Skin of body (tissue), 1 donor: ENCODE measurements at regions not wholly inside any gene's neighbourhood (a gene's known extent, or its start where the extent isn't known, plus 50 kb on each side); places are given as distances from the start of the nearest gene placed in this dataset.
"Not testable (repeated sequence)": the region's sequence is repeated elsewhere in the genome, so short reads cannot be mapped to it uniquely, and the experiment has no call there.

Source experiments
- DNase-seq: peaks from one replicate; lab custom pipeline; 2025; lab: John Stamatoyannopoulos, UW

DNA sequence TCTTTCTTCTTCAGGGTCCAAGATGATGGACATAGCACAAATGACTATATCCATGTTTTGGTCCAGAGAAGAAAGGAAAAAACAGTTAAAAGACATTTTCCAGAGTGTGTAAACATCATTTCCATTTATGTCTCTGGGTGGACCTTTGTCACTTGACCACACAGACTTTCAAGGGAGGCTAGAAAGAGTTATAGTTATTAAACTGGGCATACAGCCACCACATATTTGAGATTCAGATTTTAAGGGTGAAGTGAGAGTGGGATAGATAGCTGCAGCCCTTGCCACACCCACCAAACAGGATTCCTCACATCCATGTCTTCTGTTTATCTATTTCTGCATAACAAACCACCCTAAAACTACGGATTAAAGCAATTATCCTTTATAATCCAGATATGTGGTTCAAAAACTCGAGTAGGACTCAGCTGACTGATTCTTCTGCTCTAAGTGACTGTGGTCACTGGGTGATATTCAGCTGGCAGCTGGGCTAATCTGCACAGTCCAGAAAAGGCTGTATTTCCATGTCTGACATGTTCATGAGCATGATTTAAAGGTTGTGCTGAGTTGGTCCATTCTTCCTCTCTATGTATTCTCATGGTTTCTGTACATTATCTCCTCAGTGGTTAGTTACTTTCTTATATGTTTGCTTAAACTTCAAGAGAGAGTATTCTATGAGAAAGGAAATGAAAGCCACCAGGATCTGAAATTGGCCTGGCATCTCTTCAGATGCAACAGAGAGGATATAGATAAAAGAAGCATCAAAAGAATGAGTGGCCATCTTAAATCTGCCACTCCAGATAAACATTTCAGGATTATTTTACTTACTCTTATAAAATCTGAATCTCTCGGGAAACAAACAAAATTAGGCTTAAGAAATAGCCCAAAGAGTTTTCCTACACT lies 459.8 kb upstream of the CTSO start:
- DNase-seq, result no peak

DNA sequence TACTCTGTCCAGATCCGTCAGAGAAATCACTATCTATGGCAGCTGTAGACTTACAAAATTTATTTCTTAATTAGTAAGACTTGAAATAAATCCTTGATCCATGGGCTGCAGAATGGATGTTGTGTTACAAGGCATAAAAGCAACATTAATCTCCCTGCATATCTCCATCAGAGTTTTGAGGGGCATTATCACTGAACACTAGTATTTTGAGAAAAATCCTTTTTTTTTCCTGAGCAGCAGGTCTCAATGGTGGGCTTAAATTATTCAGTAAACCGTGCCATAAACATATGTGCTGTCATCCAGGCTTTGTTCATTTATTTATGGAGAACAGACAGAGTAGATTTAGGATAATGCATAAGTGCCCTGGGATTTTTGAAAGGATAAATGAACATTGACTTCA lies 457.9 kb upstream of the CTSO start:
- no peak for DNase-seq

DNA sequence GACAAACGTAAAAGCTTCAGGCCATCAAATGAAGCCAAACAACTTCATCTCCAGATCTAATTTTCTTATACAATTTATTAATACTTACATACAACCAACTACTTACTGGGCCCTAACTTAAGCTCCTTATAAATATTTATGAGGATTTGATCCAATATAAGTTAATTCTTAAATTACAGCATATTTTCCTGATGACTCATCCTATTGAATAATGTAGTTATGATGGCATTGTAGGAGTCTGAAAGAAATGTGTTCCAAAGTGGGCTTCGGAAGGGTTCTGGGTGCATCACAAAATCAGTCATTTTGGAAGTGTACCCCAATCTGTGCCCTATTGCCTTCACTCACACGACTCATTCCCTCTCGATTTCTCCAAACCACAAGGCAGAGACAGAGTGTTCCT lies 455.1 kb upstream of the CTSO start:
- DNase-seq, result no peak

DNA sequence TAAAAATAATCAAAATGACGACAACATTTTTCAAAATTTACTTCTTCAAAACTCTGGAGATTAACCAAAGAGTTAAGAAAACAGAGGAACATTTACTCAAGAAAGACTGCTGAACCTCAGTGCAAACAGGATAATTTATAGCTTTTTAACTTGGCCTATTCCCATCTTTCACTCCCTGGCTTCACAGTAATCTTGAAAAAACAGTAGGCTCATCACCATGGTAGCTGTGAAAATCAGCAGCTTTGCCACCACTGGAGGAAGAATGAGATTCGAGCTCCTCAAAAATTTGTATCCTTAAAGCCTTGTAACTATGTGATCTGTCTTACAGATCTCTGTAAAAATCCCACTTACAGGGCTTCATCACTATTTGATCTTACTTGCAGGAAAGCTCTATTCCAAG lies 447.7 kb upstream of the CTSO start:
- DNase-seq, result no peak

DNA sequence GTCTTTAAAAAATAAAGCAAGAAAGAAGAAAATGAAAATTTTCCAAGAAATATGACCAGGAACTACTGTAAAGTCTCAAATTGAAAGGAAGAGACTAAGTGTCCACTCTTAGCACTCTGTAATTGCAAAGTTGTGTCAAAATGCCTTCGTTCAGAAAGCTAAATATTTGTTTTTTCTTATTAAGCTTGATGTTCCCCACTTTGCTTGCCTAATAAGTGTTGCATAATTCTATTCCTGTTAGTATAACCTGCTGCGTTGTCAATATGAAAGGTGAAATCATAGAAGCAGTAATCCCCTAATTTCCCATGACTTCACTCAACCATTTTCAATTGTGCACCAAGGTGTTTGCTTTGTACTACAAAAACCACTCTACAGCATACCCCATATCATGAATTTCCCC lies 442.9 kb upstream of the CTSO start:
- no peak for DNase-seq

DNA sequence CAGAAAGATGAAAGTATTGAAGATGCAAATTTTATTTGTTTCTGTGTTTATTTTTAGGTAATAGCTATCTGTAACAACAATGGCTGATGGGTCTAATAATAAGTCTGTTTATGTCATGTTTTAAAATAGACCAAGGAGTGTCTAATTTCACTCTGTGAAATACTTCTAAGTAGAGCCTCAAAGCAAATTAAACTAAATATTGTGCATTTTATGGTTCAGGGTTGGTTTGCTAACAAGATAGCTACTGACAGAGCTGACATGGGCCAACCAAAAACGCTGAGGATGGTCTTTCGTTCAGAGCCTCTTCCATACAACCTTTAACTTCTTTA lies 437.6 kb upstream of the CTSO start:
- no peak for DNase-seq

DNA sequence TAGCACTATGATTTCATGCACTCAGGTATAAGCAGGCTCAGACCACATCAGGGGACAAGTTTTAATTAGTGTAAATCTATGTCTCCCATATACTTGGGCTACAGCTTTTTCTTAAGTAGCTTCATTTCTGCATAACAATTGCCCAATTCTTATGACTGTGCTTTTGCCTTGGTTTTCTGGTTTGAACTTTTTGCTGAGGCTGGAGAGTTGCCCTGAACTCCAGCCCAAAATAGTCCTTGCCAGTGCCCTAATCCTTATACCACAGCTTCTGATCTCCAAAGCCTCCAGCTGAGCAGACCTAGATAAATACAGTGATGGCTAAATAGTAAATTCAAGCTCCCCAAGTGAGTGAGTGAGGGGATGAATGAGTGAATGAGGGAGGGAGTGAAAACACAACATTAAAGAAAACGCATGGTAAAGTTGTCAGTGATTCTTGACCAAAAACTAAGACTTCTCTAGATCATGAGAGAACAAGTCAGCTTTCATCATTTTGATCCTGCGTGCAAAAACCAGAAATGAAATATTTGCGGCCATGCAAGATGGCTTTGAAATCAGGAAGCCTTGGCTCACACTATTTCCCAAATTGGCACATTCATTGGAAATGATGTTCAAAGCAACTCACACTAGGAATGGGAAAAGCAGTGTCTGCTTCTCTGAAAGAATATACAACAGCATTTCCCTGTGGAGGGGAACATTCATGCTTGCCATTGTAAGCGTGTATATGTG lies 437.1 kb upstream of the CTSO start:
- DNase-seq, result no peak

DNA sequence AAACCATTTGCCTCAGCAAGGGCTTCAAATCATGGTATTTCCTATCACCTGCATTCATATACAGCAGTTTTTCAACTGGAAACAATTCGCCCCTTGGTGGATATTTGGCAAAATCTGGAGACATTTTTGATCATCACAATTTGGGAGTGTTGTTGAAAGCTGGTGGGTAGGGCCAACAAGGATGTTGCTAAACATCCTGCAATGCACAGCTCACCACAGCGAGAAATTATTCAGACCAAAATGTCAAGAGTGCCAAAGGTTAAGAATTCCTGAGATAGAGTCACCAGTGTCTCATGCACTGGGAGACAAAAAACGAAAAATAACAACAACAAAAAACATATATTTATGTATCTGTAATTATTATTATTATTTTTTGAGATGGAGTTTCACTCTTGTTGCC lies 435.2 kb upstream of the CTSO start:
- DNase-seq, result no peak

DNA sequence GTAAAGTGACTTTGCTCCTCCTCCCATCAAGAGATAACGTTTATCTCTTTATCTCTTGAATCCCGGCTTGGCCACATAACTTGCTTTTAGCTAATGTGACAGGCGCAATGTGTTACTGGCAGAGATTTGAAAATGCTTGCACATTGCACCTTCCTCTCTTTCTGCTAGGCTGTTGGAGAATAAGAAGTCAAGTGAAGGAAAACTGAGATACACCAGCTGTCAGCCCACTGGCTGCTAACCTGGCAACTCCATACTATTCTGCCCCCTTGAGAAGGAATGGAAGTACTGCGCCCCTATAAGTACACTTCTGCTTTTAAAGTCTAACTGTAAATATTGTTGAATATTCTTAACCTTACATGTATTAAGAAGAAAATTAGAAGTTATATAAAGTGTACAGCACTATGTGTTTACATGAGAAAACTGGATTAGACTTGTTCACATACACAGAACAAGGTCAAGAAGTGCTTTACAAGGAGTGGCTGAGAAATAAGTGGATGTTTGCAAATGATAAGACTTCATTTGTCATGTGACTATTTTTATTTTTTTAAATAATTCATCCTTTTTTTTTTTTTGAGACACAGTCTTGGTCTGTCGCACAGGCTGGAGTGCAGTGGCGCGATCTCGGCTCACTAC lies 424.5 kb upstream of the CTSO start:
- no peak for DNase-seq

DNA sequence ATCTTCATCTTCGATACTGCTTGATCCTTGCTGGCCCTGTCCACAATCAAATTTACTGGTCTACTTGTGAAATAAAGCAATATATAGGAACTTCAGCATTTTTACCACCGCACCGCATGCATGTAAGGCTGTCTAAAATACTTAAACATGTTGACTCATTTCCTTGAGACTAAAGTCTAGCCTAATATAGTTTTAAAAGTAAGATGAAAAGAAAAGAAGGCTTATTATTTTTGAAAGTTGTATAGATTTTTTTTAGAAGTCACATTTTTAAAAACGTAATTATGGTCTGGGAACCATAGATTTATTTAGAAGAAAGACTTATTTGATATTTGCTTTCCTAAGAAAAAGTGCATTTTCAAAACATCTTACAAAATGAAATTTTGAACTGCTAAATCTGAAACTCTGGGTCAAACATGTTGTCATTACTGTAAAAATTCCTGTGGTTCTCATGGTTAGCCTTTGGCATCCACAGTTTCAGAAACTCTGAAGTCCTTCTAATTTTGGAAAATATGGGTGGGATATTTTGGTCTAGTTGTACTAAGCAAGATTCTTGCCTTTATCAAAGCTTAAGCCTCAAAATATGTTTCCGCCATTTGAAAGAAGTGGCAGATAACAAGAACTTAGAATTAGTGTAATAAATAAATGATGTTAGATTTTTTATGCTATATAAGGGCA lies 423.5 kb upstream of the CTSO start:
- no peak for DNase-seq

DNA sequence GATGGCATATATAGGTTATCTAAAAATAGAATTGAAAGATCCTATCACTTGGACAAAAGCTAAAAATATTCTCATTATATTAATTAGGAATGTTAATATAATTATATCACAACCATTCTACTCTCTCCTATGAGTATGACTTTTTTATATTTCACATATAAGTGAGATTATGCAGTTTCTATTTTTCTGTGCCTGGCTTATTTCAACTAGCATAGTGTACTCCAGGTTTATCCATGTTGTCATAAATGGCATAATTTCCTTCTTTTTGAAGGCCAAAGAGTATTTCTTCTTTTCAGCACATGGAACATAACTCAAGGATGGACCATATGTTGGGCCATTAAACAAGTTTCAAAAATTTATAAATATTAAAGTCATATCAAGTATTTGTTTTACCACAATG lies 421.2 kb upstream of the CTSO start:
- DNase-seq, result no peak

DNA sequence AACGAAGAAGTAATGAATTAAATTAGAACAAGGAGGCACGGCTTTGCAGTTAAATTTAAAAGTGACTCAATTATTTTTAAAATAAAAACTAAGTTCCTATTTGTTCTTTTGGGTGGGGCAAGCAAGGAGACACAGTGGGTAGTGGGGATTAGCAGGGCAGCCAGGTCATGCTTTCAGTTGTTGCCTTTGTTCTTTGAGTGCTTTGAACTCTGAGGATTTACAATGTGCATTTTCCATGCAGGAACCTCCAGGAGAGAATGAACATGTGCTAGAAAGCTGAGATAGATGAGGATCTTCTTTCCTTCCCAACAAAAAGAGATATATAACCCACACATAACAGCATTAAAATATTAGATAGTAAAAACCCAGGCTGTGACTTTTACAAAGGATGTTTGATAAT lies 420.4 kb upstream of the CTSO start:
- no peak for DNase-seq

DNA sequence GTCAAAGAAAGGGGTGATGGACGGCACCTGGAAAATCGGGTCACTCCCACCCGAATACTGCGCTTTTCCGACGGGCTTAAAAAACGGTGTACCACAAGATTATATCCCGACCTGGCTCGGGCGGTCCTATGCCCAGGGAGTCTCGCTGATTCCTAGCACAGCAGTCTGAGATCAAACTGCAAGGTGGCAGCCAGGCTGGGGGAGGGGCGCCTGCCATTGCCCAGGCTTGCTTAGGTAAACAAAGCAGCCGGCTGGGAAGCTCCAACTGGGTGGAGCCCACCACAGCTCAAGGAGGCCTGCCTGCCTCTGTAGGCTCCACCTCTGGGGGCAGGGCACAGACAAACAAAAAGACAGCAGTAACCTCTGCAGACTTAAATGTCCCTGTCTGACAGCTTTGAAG lies 413.8 kb upstream of the CTSO start:
- not testable (repeated sequence) for DNase-seq

DNA sequence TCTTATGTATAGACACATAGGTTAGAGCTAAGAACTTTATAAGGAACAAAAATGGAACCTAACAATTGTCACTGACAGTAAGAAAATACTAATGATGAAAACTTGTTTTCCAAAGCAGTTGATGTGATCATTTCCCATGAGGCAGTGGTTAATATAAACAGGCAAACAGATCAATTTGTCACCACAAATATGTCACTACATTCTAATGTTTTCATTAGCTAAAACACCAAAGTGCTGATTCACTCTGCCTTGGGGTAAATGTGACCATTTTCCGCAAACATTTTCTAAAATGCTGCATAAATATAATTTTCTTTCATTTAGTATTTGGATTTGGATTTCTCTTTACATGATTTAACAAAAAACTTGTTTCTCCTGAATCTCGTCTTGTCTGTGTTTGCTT lies 408.9 kb upstream of the CTSO start:
- DNase-seq, result no peak

DNA sequence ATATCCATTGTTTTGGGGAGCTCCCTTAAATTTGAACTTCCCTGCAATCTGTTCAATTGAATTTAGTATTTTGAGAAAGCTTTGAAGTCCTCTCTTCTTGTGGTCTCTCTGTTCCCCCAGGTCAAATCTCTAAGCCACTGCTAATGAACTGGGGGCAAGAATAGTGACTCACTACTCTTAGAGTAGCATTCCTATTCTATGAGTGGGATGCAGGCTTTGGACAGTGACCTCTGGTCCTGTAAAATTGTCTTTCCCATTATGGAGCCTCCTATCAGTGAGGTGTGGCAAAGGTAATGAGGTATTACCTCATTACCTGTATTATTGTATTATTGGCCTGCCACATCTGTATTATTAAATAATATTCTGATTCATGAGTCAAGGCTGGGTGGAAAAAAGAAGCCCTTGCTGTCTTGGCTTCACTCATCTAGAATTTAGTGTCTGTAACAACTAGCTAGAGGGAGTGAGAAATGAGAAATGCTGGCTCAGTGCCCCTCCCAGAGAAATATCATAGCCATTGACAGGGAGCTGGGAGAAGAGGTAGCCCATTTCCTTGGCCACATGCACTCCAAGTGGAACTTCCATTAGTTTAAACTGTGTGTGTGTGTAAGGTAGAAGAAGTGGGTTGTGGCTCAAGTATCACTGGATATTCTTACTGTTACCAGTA lies 393.9 kb upstream of the CTSO start:
- DNase-seq, result no peak

DNA sequence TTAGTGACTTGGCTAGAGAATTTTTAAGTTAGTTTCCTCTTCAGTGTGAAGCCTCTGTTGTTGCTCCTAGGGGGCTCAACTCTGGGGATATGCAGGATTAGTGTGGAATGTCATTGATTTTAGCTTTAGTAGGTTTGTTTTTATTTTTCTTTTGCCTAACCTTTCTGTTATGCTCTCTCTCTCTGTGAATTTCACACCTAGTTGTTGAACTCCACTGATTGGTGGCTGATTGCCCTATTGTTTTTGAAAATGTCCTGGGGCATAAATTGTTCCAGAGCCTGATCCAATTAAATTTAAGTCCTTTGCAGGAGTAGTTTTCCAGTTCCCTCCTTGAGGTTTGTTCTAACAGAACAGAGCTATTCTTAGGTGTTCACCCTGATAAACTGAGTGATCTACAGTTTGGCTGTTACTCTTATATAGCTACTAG lies 393.3 kb upstream of the CTSO start:
- DNase-seq, result no peak

DNA sequence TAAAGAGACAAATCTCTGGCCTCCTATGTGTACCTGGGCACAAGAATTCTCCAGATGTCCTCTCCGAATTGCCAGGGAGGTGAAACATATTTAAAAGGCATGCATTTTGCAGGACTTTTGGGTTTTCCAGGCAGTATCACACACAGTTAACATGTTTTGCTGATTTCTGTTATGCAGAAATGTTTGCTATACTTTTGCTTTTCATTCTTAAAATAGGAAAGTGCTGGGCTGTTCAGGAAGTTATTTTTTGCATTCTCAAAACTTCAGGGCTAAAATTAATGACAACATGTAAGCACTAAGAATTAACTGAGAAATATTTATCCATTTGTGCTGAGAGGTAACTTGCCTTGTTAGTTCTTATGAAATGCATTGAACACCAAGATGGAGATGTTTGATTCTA lies 390.7 kb upstream of the CTSO start:
- DNase-seq, result no peak

DNA sequence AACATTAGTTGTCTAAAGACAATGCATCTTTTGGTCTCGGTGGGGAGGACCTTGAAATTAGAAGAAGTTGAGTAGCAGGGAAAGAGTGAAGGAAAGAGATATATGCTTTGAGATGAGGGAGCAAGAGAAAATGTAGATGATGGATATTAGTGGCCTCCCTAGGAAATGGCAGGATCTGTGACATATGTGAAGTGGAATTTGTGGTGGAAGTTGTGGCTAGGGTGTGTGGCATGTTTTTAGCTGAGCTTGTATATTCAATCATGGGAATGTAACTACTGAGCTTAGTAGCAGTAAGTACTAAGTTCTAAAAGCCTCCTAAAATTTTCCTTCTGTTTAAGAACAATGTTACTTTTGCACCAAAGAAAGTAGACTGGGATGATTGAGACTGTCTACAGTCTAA lies 382.8 kb upstream of the CTSO start:
- DNase-seq, result no peak

DNA sequence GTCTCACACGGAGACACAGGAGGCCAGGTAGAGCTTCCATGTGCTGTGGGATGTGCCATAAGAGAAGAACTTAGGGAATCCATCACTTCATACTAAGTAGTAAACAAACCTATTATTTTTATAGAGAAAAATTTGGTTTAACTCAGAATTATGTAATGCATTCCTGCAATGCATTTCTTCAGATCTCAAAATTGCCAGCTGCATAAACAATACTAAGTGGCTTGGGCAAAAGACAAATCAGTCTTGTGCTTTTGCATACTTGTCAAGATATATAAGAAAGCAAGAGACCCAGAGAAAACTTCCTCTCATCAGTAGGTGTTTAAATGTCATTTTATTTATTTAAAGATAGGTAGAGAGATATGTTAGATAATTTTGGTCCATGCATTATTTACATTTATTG lies 382.1 kb upstream of the CTSO start:
- DNase-seq, result no peak

DNA sequence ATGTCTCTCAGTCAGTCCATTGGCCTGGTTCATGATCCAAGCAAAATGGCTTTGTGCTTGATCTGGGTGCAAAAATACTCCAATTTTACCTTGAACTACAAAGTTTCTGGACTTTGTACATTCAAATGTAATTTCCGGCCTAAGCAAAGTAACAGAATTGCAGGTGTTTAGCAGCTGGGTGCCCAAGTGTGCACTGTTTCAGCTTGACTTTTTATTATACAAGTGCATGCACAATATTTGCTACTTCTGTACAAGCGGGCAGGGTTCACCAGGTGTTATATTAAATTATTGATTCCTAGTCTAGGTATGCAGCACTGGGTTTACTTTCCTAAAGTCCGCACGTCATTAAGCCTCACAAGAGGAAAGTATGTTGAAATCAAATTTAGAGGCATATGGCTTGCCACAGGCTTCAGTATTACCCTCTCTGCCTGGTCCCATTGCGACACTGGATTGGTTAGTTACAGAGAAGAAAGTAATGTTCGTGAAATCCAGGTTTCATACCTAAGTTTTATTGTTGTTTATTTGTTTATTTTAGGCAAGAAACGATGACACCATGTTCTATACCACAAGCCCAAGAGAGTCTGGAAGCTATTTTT lies 376.9 kb upstream of the CTSO start:
- no peak for DNase-seq

DNA sequence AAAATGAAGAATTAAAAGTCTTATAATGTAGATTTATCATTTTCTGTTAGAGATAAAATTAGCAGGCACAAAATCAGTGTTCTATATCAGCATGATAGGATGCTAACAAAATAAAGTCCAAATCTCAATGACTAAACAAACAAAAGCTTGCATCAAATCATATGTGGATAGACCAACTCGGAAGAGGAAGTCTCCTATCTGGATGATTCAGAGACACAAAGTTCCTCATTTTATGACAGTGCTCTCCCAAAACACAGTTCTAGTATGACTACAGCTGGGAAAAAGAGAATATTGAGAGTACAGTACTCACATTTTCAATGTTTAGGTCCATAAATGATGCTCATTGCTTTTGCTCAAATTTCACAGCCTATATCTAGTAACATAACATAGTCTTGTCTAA lies 376.1 kb upstream of the CTSO start:
- DNase-seq, result no peak
